Muscle of leg (tissue), 3 donors: ENCODE measurements at regions not wholly inside any gene's neighbourhood (a gene's known extent, or its start where the extent isn't known, plus 50 kb on each side); places are given as distances from the start of the nearest gene placed in this dataset.
"Not testable (repeated sequence)": the region's sequence is repeated elsewhere in the genome, so short reads cannot be mapped to it uniquely, and the experiment has no call there.

Source experiments
- DNase-seq: peaks from one replicate; pipeline ENCODE4 v3.0.0; 2013
- H3K27ac ChIP-seq: one replicate; pipeline ENCODE4 v1.5.1; 2013; ENCODE audit warnings: mild to moderate bottlenecking, low read length, control low read depth
- H3K27me3 ChIP-seq: one replicate; pipeline ENCODE4 v1.6.1; 2013; ENCODE audit warnings: low read length; ENCODE audit not compliant: control insufficient read depth, insufficient read depth
- H3K36me3 ChIP-seq: one replicate; pipeline ENCODE4 v1.6.1; 2013; ENCODE audit warnings: low read length; ENCODE audit not compliant: control insufficient read depth, insufficient read depth
- H3K4me1 ChIP-seq: one replicate; pipeline ENCODE4 v1.6.1; 2013; ENCODE audit warnings: low read length; ENCODE audit not compliant: control insufficient read depth, insufficient read depth
- H3K4me3 ChIP-seq: one replicate; pipeline ENCODE4 v1.5.1; 2013; ENCODE audit warnings: low read length, control low read depth
- H3K9me3 ChIP-seq: replicated peaks from 2 replicates; pipeline ENCODE4 v1.6.1; 2013; ENCODE audit warnings: low read depth, low read length; ENCODE audit not compliant: control insufficient read depth
- WGBS: methylation state at CpG from one replicate; pipeline ENCODE4 v1.1.5; 2013; ENCODE audit warnings: missing lambda C conversion rate; ENCODE audit not compliant: insufficient coverage; 5-methylcytosine and 5-hydroxymethylcytosine counted together

GRCh38 chr13:81153478-81153877, 812.6 kb upstream of the SPRY2 start:
- WGBS = no CpG with 5 or more reads among the region's 2 CpGs
- DNase-seq = no peak

GRCh38 chr13:81148822-81149221, 807.9 kb upstream of the SPRY2 start:
- Histone ChIP-seq H3K9me3 (no peaks in the 10 kb centered on the region), H3K36me3 (no peaks in the 10 kb centered on the region), H3K27ac (no peak overlapping the region), H3K27me3 (no peaks in the 10 kb centered on the region), H3K4me3 (no peak overlapping the region), H3K4me1 (no peaks in the 10 kb centered on the region)
- no CpG with 5 or more reads among the region's 2 CpGs for WGBS
- no peak for DNase-seq

More at GRCh38 chr13:81153478-81153877, 812.6 kb upstream of the SPRY2 start:
- H3K27ac ChIP-seq = no peak overlapping the region
- no peak overlapping the region for H3K4me3 ChIP-seq
- H3K27me3 ChIP-seq = no peaks in the 10 kb centered on the region
- no peaks in the 10 kb centered on the region for H3K4me1 ChIP-seq
- H3K9me3 ChIP-seq = no peaks in the 10 kb centered on the region
- H3K36me3 ChIP-seq = no peaks in the 10 kb centered on the region

DNA sequence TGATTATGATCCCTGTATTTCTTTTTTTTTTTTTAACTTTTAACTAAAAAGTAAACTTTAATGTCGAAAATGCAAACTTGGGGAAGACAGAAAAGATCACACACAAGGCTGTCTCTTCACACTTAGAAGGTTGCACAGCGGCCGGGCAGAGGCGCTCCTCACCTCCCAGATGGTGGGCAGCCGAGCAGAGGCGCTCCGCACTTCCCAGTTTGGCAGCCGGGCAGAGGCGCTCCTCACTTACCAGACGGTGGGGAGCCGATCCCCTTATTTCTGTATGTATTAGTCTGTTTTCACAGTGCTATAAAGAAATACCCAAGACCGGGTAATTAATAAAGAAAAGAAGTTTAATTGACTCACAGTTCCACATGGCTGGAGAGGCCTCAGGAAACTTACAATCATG, 805.6 kb upstream of the SPRY2 start:
- not testable (repeated sequence) for H3K27me3 ChIP-seq, H3K4me1 ChIP-seq, H3K36me3 ChIP-seq, H3K4me3 ChIP-seq, H3K27ac ChIP-seq, H3K9me3 ChIP-seq, DNase-seq
- WGBS = no CpG with 5 or more reads among the region's 12 CpGs

DNA sequence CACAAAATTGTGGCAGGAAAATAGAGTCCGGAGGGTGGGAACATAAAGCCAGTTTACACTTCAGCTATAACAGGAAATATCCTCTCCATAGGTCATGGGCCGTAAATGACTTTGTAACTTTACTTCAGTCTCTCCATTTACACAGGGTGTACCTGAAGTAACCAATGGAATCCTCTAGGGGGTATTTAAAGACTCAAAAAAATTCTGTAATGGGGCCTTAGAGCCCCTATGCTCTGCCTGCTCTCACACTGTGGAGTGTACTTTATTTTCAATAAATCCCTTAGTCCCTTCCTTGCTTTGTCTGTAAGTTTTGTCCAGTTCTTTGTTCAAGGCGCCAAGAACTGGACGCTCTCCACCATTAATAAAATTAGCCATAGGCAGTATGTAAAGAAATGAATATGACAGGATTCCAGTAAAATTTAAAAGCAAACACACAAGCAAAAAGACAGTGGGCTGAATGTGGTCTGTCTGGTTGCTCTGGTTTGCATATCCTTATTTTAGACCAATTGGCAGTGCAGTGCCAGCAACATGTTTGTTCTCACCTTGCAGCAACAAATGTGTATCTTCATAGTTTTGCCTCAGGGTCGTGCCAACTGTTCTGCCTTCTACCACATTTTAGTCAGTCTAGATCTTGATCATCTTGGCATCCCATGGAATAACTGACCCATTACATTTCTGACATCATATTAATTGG, 801.5 kb upstream of the SPRY2 start:
- Histone ChIP-seq H3K27ac (no peak overlapping the region), H3K4me1 (no peaks in the 10 kb centered on the region), H3K27me3 (no peaks in the 10 kb centered on the region), H3K36me3 (no peaks in the 10 kb centered on the region), H3K4me3 (no peak overlapping the region), H3K9me3 (no peaks in the 10 kb centered on the region)
- WGBS = 89% methylated on average over 1 of the region's 5 CpGs
- no peak for DNase-seq

DNA sequence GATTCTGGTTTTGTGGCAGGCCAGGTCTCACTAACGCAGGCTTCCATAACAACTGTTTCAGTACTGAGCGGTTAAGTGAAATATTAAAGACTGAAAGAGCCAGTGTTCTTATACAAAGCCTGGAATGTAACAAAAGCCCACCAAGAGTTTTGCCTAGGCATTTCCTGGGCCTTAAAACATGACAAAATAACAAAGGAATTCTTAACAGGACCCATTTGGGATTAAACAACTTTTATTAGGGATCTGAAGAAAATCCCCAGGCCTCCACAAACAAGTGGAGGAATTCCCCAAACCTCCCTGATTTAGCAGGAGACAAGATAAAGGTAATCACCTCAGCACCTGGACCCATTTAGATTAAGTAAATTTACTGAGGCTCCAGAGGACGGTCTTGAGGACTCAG, 799.7 kb upstream of the SPRY2 start:
- Histone ChIP-seq H3K4me3 (no peak overlapping the region), H3K9me3 (no peaks in the 10 kb centered on the region), H3K27ac (no peak overlapping the region), H3K36me3 (no peaks in the 10 kb centered on the region), H3K27me3 (no peaks in the 10 kb centered on the region), H3K4me1 (no peaks in the 10 kb centered on the region)
- no peak for DNase-seq
- no CpG with 5 or more reads among the region's 3 CpGs for WGBS

DNA sequence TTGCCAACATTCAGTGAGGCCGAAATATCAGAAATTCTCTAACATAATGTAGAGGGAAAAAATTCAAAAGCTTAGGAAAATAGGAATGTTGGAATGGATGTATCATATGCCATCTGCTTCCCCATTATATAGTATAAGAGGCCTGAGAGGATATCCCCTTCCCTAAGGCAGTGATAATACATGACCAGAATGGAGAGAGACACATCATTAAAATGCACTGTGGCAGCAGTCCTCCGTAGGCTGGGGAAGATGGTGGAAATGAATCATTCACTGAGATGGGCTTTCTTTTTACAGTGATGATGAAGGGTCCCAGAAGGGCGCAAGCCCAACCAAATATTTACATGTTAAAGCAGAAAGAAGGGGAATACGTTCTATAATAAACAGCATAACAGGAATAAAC, 799.1 kb upstream of the SPRY2 start:
- peak; percentile 6 for DNase-seq

GRCh38 chr13:81138353-81138980, 797.5 kb upstream of the SPRY2 start:
- Histone ChIP-seq H3K27ac (no peak overlapping the region), H3K9me3 (no peaks in the 10 kb centered on the region), H3K4me3 (no peak overlapping the region), H3K4me1 (no peaks in the 10 kb centered on the region), H3K27me3 (no peaks in the 10 kb centered on the region), H3K36me3 (no peaks in the 10 kb centered on the region)
- WGBS = 69% methylated on average over 4 of the region's 8 CpGs
- DNase-seq = no peak

More for the DNA sequence above, 799.1 kb upstream of the SPRY2 start:
- H3K9me3 ChIP-seq = no peaks in the 10 kb centered on the region
- H3K4me3 ChIP-seq = no peak overlapping the region
- no peak overlapping the region for H3K27ac ChIP-seq
- no peaks in the 10 kb centered on the region for H3K36me3 ChIP-seq
- no peaks in the 10 kb centered on the region for H3K27me3 ChIP-seq
- WGBS = no CpG with 5 or more reads among the region's 4 CpGs
- no peaks in the 10 kb centered on the region for H3K4me1 ChIP-seq

GRCh38 chr13:81133066-81133465, 792.1 kb upstream of the SPRY2 start:
- no peak for DNase-seq
- WGBS = no CpG with 5 or more reads among the region's 1 CpG
- Histone ChIP-seq H3K27ac (no peak overlapping the region), H3K27me3 (no peaks in the 10 kb centered on the region), H3K9me3 (no peaks in the 10 kb centered on the region), H3K4me3 (no peak overlapping the region), H3K4me1 (no peaks in the 10 kb centered on the region), H3K36me3 (no peaks in the 10 kb centered on the region)

GRCh38 chr13:81117416-81117815, 776.5 kb upstream of the SPRY2 start:
- Histone ChIP-seq H3K4me3 (no peak overlapping the region), H3K27me3 (no peaks in the 10 kb centered on the region), H3K27ac (no peak overlapping the region), H3K9me3 (no peaks in the 10 kb centered on the region), H3K4me1 (no peaks in the 10 kb centered on the region), H3K36me3 (no peaks in the 10 kb centered on the region)
- peak; percentile 54 for DNase-seq

DNA sequence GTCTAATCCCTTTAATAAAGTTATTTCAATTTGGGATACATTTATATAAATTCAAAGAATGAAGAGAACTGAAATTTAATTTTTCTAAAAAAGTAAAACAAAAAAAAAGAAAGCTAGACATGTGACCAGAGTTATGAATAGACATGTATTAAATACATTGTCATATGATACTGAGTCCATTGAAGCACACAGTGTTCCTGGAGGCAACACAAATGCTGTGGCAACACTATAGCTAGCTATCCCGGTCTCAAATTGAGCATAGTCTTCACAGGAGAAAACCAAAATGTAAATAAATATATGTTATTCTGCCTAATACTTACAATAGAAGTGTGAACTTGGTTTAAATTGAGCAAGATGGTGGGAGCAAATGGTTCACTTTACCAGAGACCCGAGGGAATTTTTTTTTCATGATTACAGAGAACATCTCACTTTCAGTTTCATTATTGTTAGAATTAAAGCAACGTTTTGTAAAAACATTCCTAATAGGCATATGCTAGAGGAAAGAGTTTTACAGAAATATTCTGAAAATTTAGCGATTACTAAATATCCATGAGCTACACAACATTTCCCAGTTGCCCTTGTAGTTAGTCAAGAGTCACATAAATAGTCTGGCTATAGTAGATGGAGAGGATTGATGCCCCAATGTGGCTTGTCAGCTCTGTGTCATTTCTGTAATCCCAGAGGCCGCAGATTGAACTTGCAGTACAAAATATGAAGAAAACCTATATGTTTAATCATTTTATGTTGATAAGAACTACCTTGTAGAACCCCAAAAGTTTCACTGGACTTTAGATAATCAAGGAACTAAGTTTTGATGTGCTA, 775.7 kb upstream of the SPRY2 start:
- H3K9me3 ChIP-seq = no peaks in the 10 kb centered on the region
- H3K27ac ChIP-seq = no peak overlapping the region
- no peaks in the 10 kb centered on the region for H3K27me3 ChIP-seq
- no peaks in the 10 kb centered on the region for H3K36me3 ChIP-seq
- H3K4me1 ChIP-seq = no peaks in the 10 kb centered on the region
- no peak for DNase-seq
- WGBS = no CpG with 5 or more reads among the region's 5 CpGs
- H3K4me3 ChIP-seq = no peak overlapping the region
